ENCODE measurements at regions not wholly inside any gene's neighbourhood (a gene's known extent, or its start where the extent isn't known, plus 50 kb on each side); places are given as distances from the start of the nearest gene placed in this dataset.

- no peaks in the 10 kb centered on the region for H4K20me1 ChIP-seq (replicated peaks in 1 of 2; ENCODE audit: control insufficient read depth in 1 of 2, insufficient read depth in 2 of 2, low read length in 2 of 2)
- H3K4me3 ChIP-seq (ENCODE audit: extremely low read depth in 1 of 4, insufficient read depth in 2 of 4, low read depth in 3 of 4, low read length in 4 of 4) = no peak overlapping the region
- H3K27ac ChIP-seq (ENCODE audit: low read depth, low read length) = no peak overlapping the region
- POLR2A ChIA-PET (ENCODE audit: partially characterized antibody) = no interaction called here
- H2AFZ ChIP-seq (ENCODE audit: low read length) = peak overlapping the region; percentile 30; the same call in 1 of the 2 replicates
- H3K4ac ChIP-seq (replicated peaks; ENCODE audit: insufficient read length, low read depth, low read length) = no peak overlapping the region
- no peak overlapping the region for H2BK15ac ChIP-seq (ENCODE audit: low read length)
- no peaks in the 10 kb centered on the region for H3K79me2 ChIP-seq (ENCODE audit: control insufficient read depth in 1 of 2, insufficient read depth in 2 of 2, low read length in 2 of 2)
- H2BK12ac ChIP-seq (ENCODE audit: low read depth, low read length) = no peak overlapping the region
- H3K9ac ChIP-seq (replicated peaks in 1 of 4; ENCODE audit: extremely low read depth in 1 of 4, low read depth in 3 of 4, low read length in 3 of 4) = no peak overlapping the region
- no peak for FAIRE-seq
- no peak overlapping the region for H4K8ac ChIP-seq (ENCODE audit: extremely low read depth, insufficient read depth, low read length)
- CTCF ChIA-PET (ENCODE audit: partially characterized antibody) = interaction anchor here (0.6 kb wide), 1 partner anchor 192 kb away, joined by 3 read pairs; no protein-coding TSS in a partner anchor
- no peak overlapping the region for H4K5ac ChIP-seq (ENCODE audit: insufficient read length, low read depth, low read length)
- no peak overlapping the region for H2AK5ac ChIP-seq (ENCODE audit: low read depth, low read length)
- no peaks in the 10 kb centered on the region for H3K36me3 ChIP-seq (ENCODE audit: control insufficient read depth in 2 of 4, insufficient read depth in 4 of 4, low read length in 3 of 4)
- no peaks in the 10 kb centered on the region for H3K79me1 ChIP-seq (ENCODE audit: low read depth, low read length)
- H3K14ac ChIP-seq (ENCODE audit: insufficient read length) = no peak overlapping the region
- 90% methylated on average over 2 of the region's 2 CpGs; no CpG with 5 or more reads in 1 of the 2 experiments for WGBS, 2 experiments (ENCODE audit: extremely low coverage in 1 of 2, insufficient coverage in 1 of 2, insufficient read length in 1 of 2, insufficient replicate concordance in 2 of 2, low coverage in 1 of 2, low lambda C conversion rate in 2 of 2, missing lambda C conversion rate in 1 of 2)
- no peak overlapping the region for H3K56ac ChIP-seq (replicated peaks; ENCODE audit: insufficient read length, low read depth, low read length)
- no peak for DNase-seq (ENCODE audit: low read depth in 1 of 2, low spot score in 2 of 2)
- H2BK20ac ChIP-seq (ENCODE audit: low read length) = no peak overlapping the region
- H3K4me2 ChIP-seq (ENCODE audit: insufficient read depth in 1 of 2, low read depth in 2 of 2, low read length in 2 of 2) = no peak overlapping the region
- H3K23me2 ChIP-seq (ENCODE audit: low read depth, low read length) = no peaks in the 10 kb centered on the region
- H2BK120ac ChIP-seq (replicated peaks; ENCODE audit: low read depth, low read length) = no peak overlapping the region
- no peaks in the 10 kb centered on the region for H3K4me1 ChIP-seq (replicated peaks in 1 of 4; ENCODE audit: control insufficient read depth in 3 of 4, insufficient read depth in 4 of 4, low read length in 3 of 4)
- H3K23ac ChIP-seq (ENCODE audit: insufficient read length) = no peak overlapping the region
- H2BK5ac ChIP-seq (ENCODE audit: low read depth, low read length) = no peak overlapping the region
- H3K18ac ChIP-seq (ENCODE audit: extremely low read depth, low read length) = no peak overlapping the region
- H3K9me3 ChIP-seq (ENCODE audit: insufficient read depth in 2 of 2, low read depth in 1 of 2, low read length in 1 of 2) = no peaks in the 10 kb centered on the region
- no peak overlapping the region for H4K91ac ChIP-seq (replicated peaks; ENCODE audit: insufficient read length, low read length)
- TF ChIP-seq CEBPB (IDR thresholded peaks at IDR 0.05; ENCODE audit: low read depth, low read length) = peak; percentile 12; the same call in 1 of the 2 replicates
- no peak for TF ChIP-seq BACH1 (IDR thresholded peaks at IDR 0.05; ENCODE audit: low read length)
- H3K27me3 ChIP-seq (replicated peaks in 1 of 4; ENCODE audit: control insufficient read depth in 3 of 4, extremely low read depth in 1 of 4, insufficient read depth in 3 of 4, low read length in 3 of 4) = no peaks in the 10 kb centered on the region
These were observed 207.2 kb upstream of the TCF4 start for GRCh38 chr18:55795101-55795669.

All from H1 (cell line).